A549 (cell line): ENCODE measurements at regions not wholly inside any gene's neighbourhood (a gene's known extent, or its start where the extent isn't known, plus 50 kb on each side); places are given as distances from the start of the nearest gene placed in this dataset.

ENCODE experiments used
- ATAC-seq, 2 experiments: fragments of 200-7000 bp in 1 of 2; fragments of >200 bp in 1 of 2; cut with Nextera tagmentation in 1 of 2; cut with Tn5 transposase in 1 of 2; 3 replicates each; pipeline versions ENCODE4 v1.8.0 to v1.9.1; 2018 to 2020; ENCODE audit warnings: mild to moderate bottlenecking in 1 of 2, moderate library complexity in 1 of 2
- CTCF ChIA-PET: fragments of 300-600 bp; sonication (Branson Sonifier 250); formaldehyde crosslinking; extraction: SDS; loops from one replicate; lab custom pipeline; 2021; ENCODE audit warnings: antibody characterized with exemption, inconsistent platforms; lab: Yijun Ruan, JAX
- POLR2A ChIA-PET: fragments of 350-600 bp; formaldehyde crosslinking; extraction: SDS; loops from one replicate; lab custom pipeline; 2021; ENCODE audit warnings: antibody characterized with exemption, inconsistent platforms; lab: Yijun Ruan, JAX
- DNase-seq, 2 experiments: peaks; one replicate each; pipeline versions ENCODE4 v3.0.0 to v3.0.0-alpha.2; 2011 to 2016; ENCODE audit warnings: low read depth in 1 of 2, low spot score in 1 of 2
- FAIRE-seq: peaks from 2 replicates; lab custom pipeline; 2011; peaks lifted over from hg19 to GRCh38; lab: Jason Lieb, UNC
- H3K27ac ChIP-seq, 2 experiments: fragments of >200 bp; sonication (Bioruptor Twin); formaldehyde crosslinking; 3 replicates each; pipeline ENCODE4 v1.5.1; 2016 to 2017
- H3K4me1 ChIP-seq: fragments of >200 bp; sonication (Bioruptor Twin); formaldehyde crosslinking; 3 replicates; pipeline ENCODE4 v1.6.1; 2016
- H3K4me2 ChIP-seq: fragments of >200 bp; sonication (Bioruptor Twin); formaldehyde crosslinking; 3 replicates; pipeline ENCODE4 v1.6.1; 2016
- H3K4me3 ChIP-seq: fragments of >200 bp; sonication (Bioruptor Twin); formaldehyde crosslinking; 3 replicates; pipeline ENCODE4 v1.5.1; 2016
- H3K9me3 ChIP-seq: fragments of >200 bp; sonication (Bioruptor Twin); formaldehyde crosslinking; 3 replicates; pipeline ENCODE4 v1.6.1; 2016
- CBX8 ChIP-seq: fragments of 200-600 bp; sonication (generic); IDR thresholded peaks from 2 replicates; pipeline ENCODE4 v1.6.1; 2016
- CEBPB ChIP-seq, 2 experiments: fragments of >200 bp in 1 of 2; sonication (Bioruptor Twin) in 1 of 2; formaldehyde crosslinking in 1 of 2; IDR thresholded peaks; 2 replicates each; pipeline ENCODE4 v1.6.1; 2012 to 2016
- CHD4 ChIP-seq: fragments of 200-600 bp; sonication (generic); IDR thresholded peaks from 2 replicates; pipeline ENCODE4 v1.6.1; 2016; ENCODE audit warnings: antibody characterized with exemption, mild to moderate bottlenecking, borderline replicate concordance
- EHMT2 ChIP-seq: fragments of 200-600 bp; sonication (generic); IDR thresholded peaks from 2 replicates; pipeline ENCODE4 v1.6.1; 2016; ENCODE audit warnings: antibody characterized with exemption, low read depth, mild to moderate bottlenecking, moderate library complexity
- ELK1 ChIP-seq: fragments of 150-350 bp; IDR thresholded peaks from 2 replicates; pipeline ENCODE4 v1.6.1; 2014; ENCODE audit warnings: low read depth, mild to moderate bottlenecking, low read length
- EP300 ChIP-seq, 2 experiments: fragments of >200 bp; sonication (Bioruptor Twin); formaldehyde crosslinking; IDR thresholded peaks; 2 replicates in 1 of 2; 3 replicates in 1 of 2; pipeline ENCODE4 v1.6.1; 2016 to 2017
- FOXS1 ChIP-seq: fragments of 250-450 bp; sonication (Bioruptor Pico); IDR thresholded peaks from 2 replicates; pipeline ENCODE4 v1.5.0; 2020; ENCODE audit warnings: mild to moderate bottlenecking, moderate library complexity
- HES2 ChIP-seq: fragments of >200 bp; sonication (Bioruptor Twin); formaldehyde crosslinking; IDR thresholded peaks from 2 replicates; pipeline ENCODE4 v1.6.1; 2016
- HEYL ChIP-seq: fragments of 250-450 bp; sonication (Bioruptor Pico); IDR thresholded peaks from 2 replicates; pipeline ENCODE4 v1.8.0; 2021; ENCODE audit warnings: mild to moderate bottlenecking, moderate library complexity
- KDM5A ChIP-seq: fragments of 200-600 bp; sonication (generic); IDR thresholded peaks from 2 replicates; pipeline ENCODE4 v1.6.1; 2016; ENCODE audit warnings: antibody characterized with exemption, mild to moderate bottlenecking
- MAFK ChIP-seq: fragments of 450-650 bp; IDR thresholded peaks from 2 replicates; pipeline ENCODE4 v1.6.1; 2014; ENCODE audit not compliant: partially characterized antibody
- MAX ChIP-seq: IDR thresholded peaks from 2 replicates; pipeline ENCODE4 v1.6.1; 2012
- MAZ ChIP-seq: fragments of 150-350 bp; IDR thresholded peaks from 2 replicates; pipeline ENCODE4 v1.6.1; 2014; ENCODE audit warnings: antibody characterized with exemption, low read depth, low read length, borderline replicate concordance
- MYC ChIP-seq: IDR thresholded peaks from 2 replicates; pipeline ENCODE4 v1.6.1; 2012; ENCODE audit warnings: mild to moderate bottlenecking, inconsistent platforms, low read length, improper control_type of control experiment, borderline replicate concordance
- NFE2L2 ChIP-seq: fragments of 150-350 bp; conservative IDR thresholded peaks from 2 replicates; pipeline ENCODE4 v1.6.1; 2014; ENCODE audit warnings: low read length
- NR3C1 ChIP-seq: fragments of >200 bp; sonication (Bioruptor Twin); formaldehyde crosslinking; IDR thresholded peaks from 3 replicates; pipeline ENCODE4 v1.6.1; 2017
- POLR2A ChIP-seq: IDR thresholded peaks from 2 replicates; pipeline ENCODE4 v1.6.1; 2012; ENCODE audit warnings: mild to moderate bottlenecking, low read length
- POLR2AphosphoS2 ChIP-seq: conservative IDR thresholded peaks from 2 replicates; pipeline ENCODE4 v1.6.1; 2012; ENCODE audit warnings: low read length, improper control_type of control experiment, inconsistent platforms
- RCOR1 ChIP-seq: fragments of 150-350 bp; IDR thresholded peaks from 2 replicates; pipeline ENCODE4 v1.6.1; 2014; ENCODE audit warnings: antibody characterized with exemption, low read length, low read depth
- RFX5 ChIP-seq: fragments of 450-650 bp; IDR thresholded peaks from 2 replicates; pipeline ENCODE4 v1.7.1; 2014; ENCODE audit warnings: antibody characterized with exemption, mild to moderate bottlenecking, moderate library complexity
- SMC3 ChIP-seq: fragments of >200 bp; sonication (Bioruptor Twin); formaldehyde crosslinking; IDR thresholded peaks from 3 replicates; pipeline ENCODE4 v1.6.1; 2018; ENCODE audit warnings: inconsistent platforms
- TFCP2L1 ChIP-seq: fragments of 250-450 bp; sonication (Bioruptor Pico); IDR thresholded peaks from 2 replicates; pipeline ENCODE4 v1.5.0; 2021; ENCODE audit warnings: mild to moderate bottlenecking
- TP53 ChIP-seq: fragments of 250-450 bp; sonication (Bioruptor Pico); IDR thresholded peaks from 2 replicates; pipeline ENCODE4 v1.5.0; 2021; ENCODE audit warnings: mild to moderate bottlenecking, moderate library complexity
- ZSCAN20 ChIP-seq: fragments of 250-450 bp; sonication (Bioruptor Pico); IDR thresholded peaks from 2 replicates; pipeline ENCODE4 v1.8.0; 2022; ENCODE audit warnings: mild to moderate bottlenecking, moderate library complexity
- whole genome bisulfite sequencing: methylation state at CpG from one replicate; pipeline ENCODE4 v1.1.6; 2017; ENCODE audit errors: missing lambda C conversion rate; 5-methylcytosine and 5-hydroxymethylcytosine counted together
- TF ChIP-seq, protein P1 (sequence below): IDR thresholded peaks from 2 replicates; pipeline ENCODE4 v1.6.1; 2012
- TF ChIP-seq, protein P2 (sequence below): fragments of 450-650 bp; IDR thresholded peaks from 2 replicates; pipeline ENCODE4 v1.6.1; 2014; ENCODE audit warnings: antibody characterized with exemption

DNA sequence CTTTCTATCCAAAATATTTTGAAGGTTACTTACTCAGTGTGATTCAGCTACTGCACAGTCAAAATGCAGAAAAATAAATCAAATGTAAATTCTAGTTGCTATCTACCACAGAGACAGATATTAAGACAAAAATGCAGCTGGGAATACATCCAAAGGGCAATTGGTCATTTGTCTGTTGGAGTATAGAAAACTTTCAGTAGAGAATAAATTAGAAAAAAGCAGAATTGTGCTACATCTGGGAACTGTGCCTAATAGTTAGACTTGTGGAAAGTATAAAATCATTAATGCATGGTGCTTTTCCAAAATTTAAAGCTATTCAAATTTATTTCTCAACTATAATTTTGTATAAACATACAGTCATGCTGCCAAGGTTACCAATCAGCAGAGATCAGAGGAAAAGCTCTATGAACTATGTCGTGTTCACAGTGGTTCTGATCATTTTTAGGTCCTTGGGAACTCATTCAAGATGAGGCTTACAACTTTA, 1635.8 kb downstream of the PCDH9 start:
- no peaks in the 10 kb centered on the region for H3K9me3 ChIP-seq
- no peak for DNase-seq
- no peak for FAIRE-seq
- no peak overlapping the region for H3K4me2 ChIP-seq
- H3K4me3 ChIP-seq = no peak overlapping the region
- ChIA-PET POLR2A (interaction anchor here (0.5 kb wide), 1 partner anchor 1023 kb away, joined by 5 read pairs; no protein-coding TSS in a partner anchor), CTCF (no interaction called here)
- no peak for ATAC-seq
- TF ChIP-seq, protein P1, sequence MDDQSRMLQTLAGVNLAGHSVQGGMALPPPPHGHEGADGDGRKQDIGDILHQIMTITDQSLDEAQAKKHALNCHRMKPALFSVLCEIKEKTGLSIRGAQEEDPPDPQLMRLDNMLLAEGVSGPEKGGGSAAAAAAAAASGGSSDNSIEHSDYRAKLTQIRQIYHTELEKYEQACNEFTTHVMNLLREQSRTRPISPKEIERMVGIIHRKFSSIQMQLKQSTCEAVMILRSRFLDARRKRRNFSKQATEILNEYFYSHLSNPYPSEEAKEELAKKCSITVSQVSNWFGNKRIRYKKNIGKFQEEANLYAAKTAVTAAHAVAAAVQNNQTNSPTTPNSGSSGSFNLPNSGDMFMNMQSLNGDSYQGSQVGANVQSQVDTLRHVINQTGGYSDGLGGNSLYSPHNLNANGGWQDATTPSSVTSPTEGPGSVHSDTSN = no peak
- TF ChIP-seq HES2 (no peak), RFX5 (no peak), POLR2A (no peak), TP53 (CRISPR knock-in tag) (no peak), NFE2L2 (no peak), CBX8 (no peak), CEBPB (IDR thresholded peaks at IDR 0.05) (no peak), FOXS1 (CRISPR knock-in tag) (no peak), MAX (no peak), EHMT2 (no peak), HEYL (CRISPR knock-in tag) (no peak), NR3C1 (no peak), MAZ (no peak)
- no peak overlapping the region for H3K27ac ChIP-seq
- 41% methylated on average over 1 of the region's 1 CpG for WGBS
- H3K4me1 ChIP-seq = no peaks in the 10 kb centered on the region

GRCh38 chr13:65593298-65593874, 1636.8 kb downstream of the PCDH9 start:
- DNase-seq (no peak), FAIRE-seq (no peak), ATAC-seq (no peak)
- no peak for TF ChIP-seq MYC
- no peak for TF ChIP-seq EHMT2
- TF ChIP-seq MAFK = no peak
- TF ChIP-seq ELK1 = no peak
- TF ChIP-seq SMC3 = no peak
- no peak for TF ChIP-seq CHD4
- no peak for TF ChIP-seq KDM5A
- no peak for TF ChIP-seq RFX5
- TF ChIP-seq RCOR1 = no peak
- TF ChIP-seq EP300 (IDR thresholded peaks at IDR 0.05) = no peak
- no peak for TF ChIP-seq ZSCAN20 (CRISPR knock-in tag)
- TF ChIP-seq, protein P2, sequence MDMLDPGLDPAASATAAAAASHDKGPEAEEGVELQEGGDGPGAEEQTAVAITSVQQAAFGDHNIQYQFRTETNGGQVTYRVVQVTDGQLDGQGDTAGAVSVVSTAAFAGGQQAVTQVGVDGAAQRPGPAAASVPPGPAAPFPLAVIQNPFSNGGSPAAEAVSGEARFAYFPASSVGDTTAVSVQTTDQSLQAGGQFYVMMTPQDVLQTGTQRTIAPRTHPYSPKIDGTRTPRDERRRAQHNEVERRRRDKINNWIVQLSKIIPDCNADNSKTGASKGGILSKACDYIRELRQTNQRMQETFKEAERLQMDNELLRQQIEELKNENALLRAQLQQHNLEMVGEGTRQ = no peak
- no peak for TF ChIP-seq POLR2AphosphoS2
- no peak for TF ChIP-seq TFCP2L1 (CRISPR knock-in tag)
- no peak for TF ChIP-seq HEYL (CRISPR knock-in tag)
- Histone ChIP-seq H3K9me3 (no peaks in the 10 kb centered on the region), H3K27ac (no peak overlapping the region), H3K4me2 (no peak overlapping the region), H3K4me1 (no peaks in the 10 kb centered on the region), H3K4me3 (no peak overlapping the region)
- POLR2A ChIA-PET = no interaction called here
- CTCF ChIA-PET = interaction anchor here (0.6 kb wide), 1 partner anchor 45 kb away, joined by 3 read pairs; no protein-coding TSS in a partner anchor
- WGBS = 55% methylated on average over 2 of the region's 2 CpGs
